ENCODE measurements at regions not wholly inside any gene's neighbourhood (a gene's known extent, or its start where the extent isn't known, plus 50 kb on each side); places are given as distances from the start of the nearest gene placed in this dataset.

DNA sequence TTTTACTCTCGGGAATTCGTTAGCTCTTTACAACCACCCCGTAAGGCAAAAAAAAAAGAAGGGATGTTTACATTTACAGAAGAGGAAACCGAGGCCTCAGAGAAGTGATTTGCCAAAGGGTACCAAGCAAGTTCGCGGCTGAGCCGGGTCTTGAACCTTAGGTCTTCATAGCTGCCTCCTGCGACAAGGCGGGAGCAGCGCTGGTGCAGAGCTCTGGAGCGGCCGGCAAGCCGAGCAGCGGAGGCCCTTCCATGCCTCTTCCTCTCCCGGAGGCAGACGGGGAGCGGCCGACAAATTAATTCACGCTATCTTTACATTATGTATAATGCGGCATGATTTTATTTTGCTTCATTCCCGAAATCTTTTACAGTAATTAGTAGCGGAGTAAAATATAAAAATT, 536.3 kb downstream of the INSC start:
- TF ChIP-seq, protein P1, sequence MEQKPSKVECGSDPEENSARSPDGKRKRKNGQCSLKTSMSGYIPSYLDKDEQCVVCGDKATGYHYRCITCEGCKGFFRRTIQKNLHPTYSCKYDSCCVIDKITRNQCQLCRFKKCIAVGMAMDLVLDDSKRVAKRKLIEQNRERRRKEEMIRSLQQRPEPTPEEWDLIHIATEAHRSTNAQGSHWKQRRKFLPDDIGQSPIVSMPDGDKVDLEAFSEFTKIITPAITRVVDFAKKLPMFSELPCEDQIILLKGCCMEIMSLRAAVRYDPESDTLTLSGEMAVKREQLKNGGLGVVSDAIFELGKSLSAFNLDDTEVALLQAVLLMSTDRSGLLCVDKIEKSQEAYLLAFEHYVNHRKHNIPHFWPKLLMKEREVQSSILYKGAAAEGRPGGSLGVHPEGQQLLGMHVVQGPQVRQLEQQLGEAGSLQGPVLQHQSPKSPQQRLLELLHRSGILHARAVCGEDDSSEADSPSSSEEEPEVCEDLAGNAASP (IDR thresholded peaks at IDR 0.05): no peak
- TF ChIP-seq POLR2AphosphoS2 (IDR thresholded peaks at IDR 0.05; ENCODE audit: low read length) (no peak), GABPA (tag; conservative IDR thresholded peaks at IDR 0.05; ENCODE audit: low read depth) (no peak), POLR2AphosphoS5 (IDR thresholded peaks at IDR 0.05; ENCODE audit: control insufficient read depth, insufficient read depth, low read depth, low read length) (no peak), POLR2A (conservative IDR thresholded peaks at IDR 0.05) (no peak), ZNF24 (IDR thresholded peaks at IDR 0.05) (no peak), JUND (IDR thresholded peaks at IDR 0.05; ENCODE audit: borderline replicate concordance, low read depth, low read length) (no peak), JUND (tag; IDR thresholded peaks at IDR 0.05; ENCODE audit: borderline replicate concordance, low read depth, low read length) (no peak), CHD4 (IDR thresholded peaks at IDR 0.05; ENCODE audit: insufficient read depth, insufficient replicate concordance, low read depth, low read length, poor library complexity, severe bottlenecking) (no peak), PRPF4 (IDR thresholded peaks at IDR 0.05; ENCODE audit: insufficient read depth, low read depth, low read length, poor library complexity, severe bottlenecking) (no peak), NR2C1 (IDR thresholded peaks at IDR 0.05) (no peak), NR2C1 (tag; IDR thresholded peaks at IDR 0.05) (no peak), FOXK1 (CRISPR knock-in tag; IDR thresholded peaks at IDR 0.05; ENCODE audit: borderline replicate concordance) (no peak)
- TF ChIP-seq, protein P2, sequence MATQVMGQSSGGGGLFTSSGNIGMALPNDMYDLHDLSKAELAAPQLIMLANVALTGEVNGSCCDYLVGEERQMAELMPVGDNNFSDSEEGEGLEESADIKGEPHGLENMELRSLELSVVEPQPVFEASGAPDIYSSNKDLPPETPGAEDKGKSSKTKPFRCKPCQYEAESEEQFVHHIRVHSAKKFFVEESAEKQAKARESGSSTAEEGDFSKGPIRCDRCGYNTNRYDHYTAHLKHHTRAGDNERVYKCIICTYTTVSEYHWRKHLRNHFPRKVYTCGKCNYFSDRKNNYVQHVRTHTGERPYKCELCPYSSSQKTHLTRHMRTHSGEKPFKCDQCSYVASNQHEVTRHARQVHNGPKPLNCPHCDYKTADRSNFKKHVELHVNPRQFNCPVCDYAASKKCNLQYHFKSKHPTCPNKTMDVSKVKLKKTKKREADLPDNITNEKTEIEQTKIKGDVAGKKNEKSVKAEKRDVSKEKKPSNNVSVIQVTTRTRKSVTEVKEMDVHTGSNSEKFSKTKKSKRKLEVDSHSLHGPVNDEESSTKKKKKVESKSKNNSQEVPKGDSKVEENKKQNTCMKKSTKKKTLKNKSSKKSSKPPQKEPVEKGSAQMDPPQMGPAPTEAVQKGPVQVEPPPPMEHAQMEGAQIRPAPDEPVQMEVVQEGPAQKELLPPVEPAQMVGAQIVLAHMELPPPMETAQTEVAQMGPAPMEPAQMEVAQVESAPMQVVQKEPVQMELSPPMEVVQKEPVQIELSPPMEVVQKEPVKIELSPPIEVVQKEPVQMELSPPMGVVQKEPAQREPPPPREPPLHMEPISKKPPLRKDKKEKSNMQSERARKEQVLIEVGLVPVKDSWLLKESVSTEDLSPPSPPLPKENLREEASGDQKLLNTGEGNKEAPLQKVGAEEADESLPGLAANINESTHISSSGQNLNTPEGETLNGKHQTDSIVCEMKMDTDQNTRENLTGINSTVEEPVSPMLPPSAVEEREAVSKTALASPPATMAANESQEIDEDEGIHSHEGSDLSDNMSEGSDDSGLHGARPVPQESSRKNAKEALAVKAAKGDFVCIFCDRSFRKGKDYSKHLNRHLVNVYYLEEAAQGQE (IDR thresholded peaks at IDR 0.05; ENCODE audit: borderline replicate concordance): no peak
- TF ChIP-seq, protein P2 (CRISPR knock-in tag; IDR thresholded peaks at IDR 0.05; ENCODE audit: low read depth): no peak
- TF ChIP-seq, protein P3, sequence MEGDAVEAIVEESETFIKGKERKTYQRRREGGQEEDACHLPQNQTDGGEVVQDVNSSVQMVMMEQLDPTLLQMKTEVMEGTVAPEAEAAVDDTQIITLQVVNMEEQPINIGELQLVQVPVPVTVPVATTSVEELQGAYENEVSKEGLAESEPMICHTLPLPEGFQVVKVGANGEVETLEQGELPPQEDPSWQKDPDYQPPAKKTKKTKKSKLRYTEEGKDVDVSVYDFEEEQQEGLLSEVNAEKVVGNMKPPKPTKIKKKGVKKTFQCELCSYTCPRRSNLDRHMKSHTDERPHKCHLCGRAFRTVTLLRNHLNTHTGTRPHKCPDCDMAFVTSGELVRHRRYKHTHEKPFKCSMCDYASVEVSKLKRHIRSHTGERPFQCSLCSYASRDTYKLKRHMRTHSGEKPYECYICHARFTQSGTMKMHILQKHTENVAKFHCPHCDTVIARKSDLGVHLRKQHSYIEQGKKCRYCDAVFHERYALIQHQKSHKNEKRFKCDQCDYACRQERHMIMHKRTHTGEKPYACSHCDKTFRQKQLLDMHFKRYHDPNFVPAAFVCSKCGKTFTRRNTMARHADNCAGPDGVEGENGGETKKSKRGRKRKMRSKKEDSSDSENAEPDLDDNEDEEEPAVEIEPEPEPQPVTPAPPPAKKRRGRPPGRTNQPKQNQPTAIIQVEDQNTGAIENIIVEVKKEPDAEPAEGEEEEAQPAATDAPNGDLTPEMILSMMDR (IDR thresholded peaks at IDR 0.05 in 2 of 3, conservative IDR thresholded peaks at IDR 0.05 in 1 of 3; ENCODE audit: insufficient read depth in 2 of 3, low read depth in 1 of 3, low read length in 3 of 3): no peak
